ENCODE measurements at regions not wholly inside any gene's neighbourhood (a gene's known extent, or its start where the extent isn't known, plus 50 kb on each side); places are given as distances from the start of the nearest gene placed in this dataset.

DNA sequence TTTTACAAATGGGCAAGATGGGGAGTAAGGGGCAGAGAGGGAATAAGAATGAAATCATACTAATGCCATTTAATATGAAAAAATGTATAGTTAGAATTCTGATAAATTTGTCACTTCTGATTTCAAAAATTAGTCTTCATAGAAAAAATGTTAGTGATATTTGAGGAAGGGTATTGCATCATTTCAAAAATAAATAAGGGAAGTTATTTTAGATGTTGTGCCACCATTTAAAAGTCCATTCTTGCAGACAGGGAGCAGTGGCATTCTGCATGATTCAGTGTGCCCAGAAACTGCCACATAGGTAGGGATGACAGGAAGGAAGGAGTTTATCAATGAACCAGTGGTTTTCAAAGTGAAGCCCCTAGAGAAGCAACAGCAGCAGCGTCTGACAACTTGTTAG, 674.6 kb downstream of the EPM2A start:
- Histone ChIP-seq H3K4me3 (no peak overlapping the region), H3K9me3 (no peaks in the 10 kb centered on the region), H3K27ac (no peak overlapping the region), H3K27me3 (no peaks in the 10 kb centered on the region), H3K4me1 (no peaks in the 10 kb centered on the region), H3K36me3 (ENCODE audit: low read depth, missing control alignments) (no peaks in the 10 kb centered on the region)
- no peak for DNase-seq
- intact Hi-C loops (cut with DNase I; ENCODE audit: low total_unique reads): no loop called here
- WGBS, 2 donors: 83 to 90% methylated on average over 1 of the region's 1 CpG
- TF ChIP-seq, protein P1, sequence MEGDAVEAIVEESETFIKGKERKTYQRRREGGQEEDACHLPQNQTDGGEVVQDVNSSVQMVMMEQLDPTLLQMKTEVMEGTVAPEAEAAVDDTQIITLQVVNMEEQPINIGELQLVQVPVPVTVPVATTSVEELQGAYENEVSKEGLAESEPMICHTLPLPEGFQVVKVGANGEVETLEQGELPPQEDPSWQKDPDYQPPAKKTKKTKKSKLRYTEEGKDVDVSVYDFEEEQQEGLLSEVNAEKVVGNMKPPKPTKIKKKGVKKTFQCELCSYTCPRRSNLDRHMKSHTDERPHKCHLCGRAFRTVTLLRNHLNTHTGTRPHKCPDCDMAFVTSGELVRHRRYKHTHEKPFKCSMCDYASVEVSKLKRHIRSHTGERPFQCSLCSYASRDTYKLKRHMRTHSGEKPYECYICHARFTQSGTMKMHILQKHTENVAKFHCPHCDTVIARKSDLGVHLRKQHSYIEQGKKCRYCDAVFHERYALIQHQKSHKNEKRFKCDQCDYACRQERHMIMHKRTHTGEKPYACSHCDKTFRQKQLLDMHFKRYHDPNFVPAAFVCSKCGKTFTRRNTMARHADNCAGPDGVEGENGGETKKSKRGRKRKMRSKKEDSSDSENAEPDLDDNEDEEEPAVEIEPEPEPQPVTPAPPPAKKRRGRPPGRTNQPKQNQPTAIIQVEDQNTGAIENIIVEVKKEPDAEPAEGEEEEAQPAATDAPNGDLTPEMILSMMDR (IDR thresholded peaks at IDR 0.05): no peak
- no peak for TF ChIP-seq POLR2A (IDR thresholded peaks at IDR 0.05)

DNA sequence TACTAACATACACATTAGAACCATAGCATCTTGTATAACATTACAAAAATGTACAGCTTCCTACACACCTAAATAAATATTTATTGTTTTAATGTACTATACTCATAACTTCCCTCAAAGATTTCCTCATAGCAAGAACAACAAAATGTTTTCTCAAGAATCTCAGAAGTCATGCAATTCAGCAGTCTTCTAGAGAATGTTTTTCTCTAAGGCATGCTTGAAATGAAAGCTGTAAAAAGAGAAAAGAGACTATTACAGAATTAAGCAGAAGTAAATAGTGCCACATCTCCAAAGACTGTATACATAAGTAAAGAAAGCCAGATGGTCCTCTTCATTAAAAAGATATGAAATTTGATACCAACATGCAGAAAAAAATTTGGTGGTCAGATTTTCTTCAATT, 672.2 kb downstream of the EPM2A start:
- Histone ChIP-seq H3K27me3 (no peaks in the 10 kb centered on the region), H3K36me3 (ENCODE audit: low read depth, missing control alignments) (no peaks in the 10 kb centered on the region), H3K27ac (no peak overlapping the region), H3K4me1 (no peaks in the 10 kb centered on the region), H3K4me3 (no peak overlapping the region), H3K9me3 (no peaks in the 10 kb centered on the region)
- no peak for DNase-seq
- intact Hi-C loops (cut with DNase I; ENCODE audit: low total_unique reads): no loop called here
- TF ChIP-seq, protein P1 (IDR thresholded peaks at IDR 0.05): no peak
- TF ChIP-seq POLR2A (IDR thresholded peaks at IDR 0.05): no peak

DNA sequence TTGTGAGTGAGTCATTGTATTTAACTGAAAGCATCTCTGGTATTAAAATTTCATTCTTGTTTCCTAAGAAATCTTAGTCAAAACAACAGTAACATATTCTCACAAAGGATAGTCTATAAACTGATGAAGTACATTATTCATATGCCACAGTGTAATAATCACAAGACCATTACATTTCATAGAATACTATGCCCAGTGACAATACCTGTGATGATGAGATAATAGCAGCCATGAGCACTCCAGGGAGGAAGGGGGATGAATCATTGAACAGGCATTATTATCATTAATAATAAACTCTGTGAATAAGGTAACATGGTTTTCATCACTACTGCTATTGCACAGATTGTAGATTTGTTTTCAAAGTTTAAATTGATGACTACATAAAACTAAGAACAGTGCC, 667.9 kb downstream of the EPM2A start:
- H3K27me3 ChIP-seq: no peaks in the 10 kb centered on the region
- no peak for DNase-seq
- TF ChIP-seq POLR2A (IDR thresholded peaks at IDR 0.05): no peak
- TF ChIP-seq, protein P1 (IDR thresholded peaks at IDR 0.05): no peak
- no peaks in the 10 kb centered on the region for H3K4me1 ChIP-seq
- no peaks in the 10 kb centered on the region for H3K36me3 ChIP-seq (ENCODE audit: low read depth, missing control alignments)
- no peaks in the 10 kb centered on the region for H3K9me3 ChIP-seq
- intact Hi-C loops (cut with DNase I; ENCODE audit: low total_unique reads): no loop called here
- H3K4me3 ChIP-seq: no peak overlapping the region
- H3K27ac ChIP-seq: no peak overlapping the region

DNA sequence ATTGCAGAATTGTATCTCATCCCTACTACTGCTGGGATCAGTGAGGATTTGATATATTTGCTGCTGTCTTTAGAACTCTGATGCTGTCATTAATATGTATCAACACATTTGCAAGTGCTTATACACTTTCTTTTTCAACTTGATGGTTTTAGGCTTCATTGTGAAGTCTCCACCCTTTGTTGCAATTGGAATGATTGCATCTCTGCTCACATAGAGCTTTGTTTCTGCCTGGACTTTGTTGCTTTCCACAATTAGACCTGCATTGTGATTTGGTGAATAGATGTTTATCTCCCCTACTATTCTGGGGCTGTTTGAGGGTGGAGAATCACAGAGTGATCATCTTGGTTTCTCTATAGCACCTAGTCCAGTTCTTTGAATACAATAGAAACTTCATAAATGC, 666.7 kb downstream of the EPM2A start:
- TF ChIP-seq, protein P1 (IDR thresholded peaks at IDR 0.05): no peak
- TF ChIP-seq POLR2A (IDR thresholded peaks at IDR 0.05): no peak
- Histone ChIP-seq H3K4me3 (no peak overlapping the region), H3K27me3 (no peaks in the 10 kb centered on the region), H3K36me3 (ENCODE audit: low read depth, missing control alignments) (no peaks in the 10 kb centered on the region), H3K9me3 (no peaks in the 10 kb centered on the region), H3K27ac (no peak overlapping the region), H3K4me1 (no peaks in the 10 kb centered on the region)
- intact Hi-C loops (cut with DNase I; ENCODE audit: low total_unique reads): no loop called here
- DNase-seq: no peak

DNA sequence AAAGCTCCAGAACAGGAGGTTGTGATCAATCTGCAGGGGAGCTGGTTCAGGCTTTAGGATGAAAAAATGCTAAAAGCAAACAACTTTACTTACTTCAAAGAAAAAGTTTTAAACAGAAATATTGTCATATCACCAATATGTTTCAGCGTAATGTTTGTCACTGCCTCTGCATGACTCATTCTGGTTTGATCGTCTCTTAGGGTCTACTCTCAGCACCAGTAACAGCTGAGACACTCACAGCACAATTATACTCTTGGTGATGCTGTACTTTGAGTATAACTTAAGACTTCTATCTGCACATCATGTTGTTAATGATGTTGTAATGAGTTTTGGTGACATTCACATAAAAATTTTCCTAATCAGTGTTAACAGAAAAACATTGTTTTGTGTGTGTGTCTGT, 665.4 kb downstream of the EPM2A start:
- Histone ChIP-seq H3K27ac (no peak overlapping the region), H3K9me3 (no peaks in the 10 kb centered on the region), H3K27me3 (no peaks in the 10 kb centered on the region), H3K36me3 (ENCODE audit: low read depth, missing control alignments) (no peaks in the 10 kb centered on the region), H3K4me1 (no peaks in the 10 kb centered on the region), H3K4me3 (no peak overlapping the region)
- intact Hi-C loops (cut with DNase I; ENCODE audit: low total_unique reads): no loop called here
- TF ChIP-seq POLR2A (IDR thresholded peaks at IDR 0.05): no peak
- TF ChIP-seq, protein P1 (IDR thresholded peaks at IDR 0.05): no peak
- WGBS, 2 donors: 91 to 95% methylated on average over 2 of the region's 2 CpGs
- no peak for DNase-seq
